HEK293 (cell line): ENCODE measurements at regions not wholly inside any gene's neighbourhood (a gene's known extent, or its start where the extent isn't known, plus 50 kb on each side); places are given as distances from the start of the nearest gene placed in this dataset.

Experiments used
- CTCF ChIA-PET: fragments of 350-600 bp; formaldehyde crosslinking; extraction: SDS; loops from one replicate; lab custom pipeline; 2021; ENCODE audit warnings: antibody characterized with exemption; lab: Yijun Ruan, JAX
- POLR2A ChIA-PET: fragments of 300-600 bp; formaldehyde crosslinking; extraction: SDS; loops from one replicate; lab custom pipeline; 2020; ENCODE audit warnings: antibody characterized with exemption, inconsistent platforms; lab: Yijun Ruan, JAX
- H3K27ac ChIP-seq: fragments of 200-500 bp; sonication (Bioruptor generic); 2 replicates; pipeline ENCODE4 v1.5.1; 2014; ENCODE audit warnings: low read depth, low read length, control low read depth, inconsistent platforms; ENCODE audit errors: extremely low read depth
- H3K36me3 ChIP-seq, 2 experiments: fragments of 200-500 bp in 1 of 2; sonication (Bioruptor generic) in 1 of 2; 1 replicate in 1 of 2; 2 replicates in 1 of 2; pipeline ENCODE4 v1.5.1; 2014 to 2017; ENCODE audit warnings: inconsistent platforms in 2 of 2, low read length in 2 of 2; ENCODE audit not compliant: control insufficient read depth in 2 of 2, insufficient read depth in 1 of 2
- H3K4me1 ChIP-seq: fragments of 200-500 bp; sonication (Bioruptor generic); 2 replicates; pipeline ENCODE4 v1.5.1; 2014; ENCODE audit warnings: mild to moderate bottlenecking, low read length, inconsistent platforms; ENCODE audit not compliant: control insufficient read depth, insufficient read depth
- H3K4me3 ChIP-seq: 2 replicates; pipeline ENCODE4 v1.5.1; 2011; ENCODE audit warnings: low read depth, mild to moderate bottlenecking, control low read depth, low read length, moderate library complexity
- H3K9me3 ChIP-seq: fragments of 200-500 bp; sonication (Bioruptor generic); 2 replicates; pipeline ENCODE4 v1.5.1; 2014; ENCODE audit warnings: low read depth, low read length, inconsistent platforms; ENCODE audit not compliant: control insufficient read depth, insufficient read depth
- ZBTB17 ChIP-seq: fragments of 450-650 bp; formaldehyde crosslinking; IDR thresholded peaks from 2 replicates; pipeline ENCODE4 v1.5.1; 2016; ENCODE audit warnings: missing biosample characterization, missing genetic modification characterization
- ZFHX2 ChIP-seq: fragments of 450-650 bp; formaldehyde crosslinking; conservative IDR thresholded peaks from 2 replicates; pipeline ENCODE4 v1.5.1; 2016; ENCODE audit warnings: missing biosample characterization, missing genetic modification characterization
- ZFP41 ChIP-seq: fragments of 450-650 bp; formaldehyde crosslinking; IDR thresholded peaks from 2 replicates; pipeline ENCODE4 v1.5.1; 2016; ENCODE audit warnings: missing biosample characterization, missing genetic modification characterization, borderline replicate concordance
- ZFP69B ChIP-seq: fragments of 450-650 bp; formaldehyde crosslinking; IDR thresholded peaks from 2 replicates; pipeline ENCODE4 v1.5.1; 2016; ENCODE audit warnings: missing biosample characterization, missing genetic modification characterization
- ZNF132 ChIP-seq: fragments of 450-650 bp; formaldehyde crosslinking; IDR thresholded peaks from 2 replicates; pipeline ENCODE4 v1.5.1; 2017; ENCODE audit warnings: missing biosample characterization, missing genetic modification characterization, borderline replicate concordance
- ZNF184 ChIP-seq: fragments of 450-650 bp; IDR thresholded peaks from 2 replicates; pipeline ENCODE4 v1.5.1; 2018; ENCODE audit warnings: missing biosample characterization, mild to moderate bottlenecking, missing genetic modification characterization
- ZNF2 ChIP-seq: fragments of 450-650 bp; formaldehyde crosslinking; IDR thresholded peaks from 2 replicates; pipeline ENCODE4 v1.5.1; 2016; ENCODE audit warnings: missing biosample characterization, missing genetic modification characterization
- ZNF302 ChIP-seq: fragments of 450-650 bp; formaldehyde crosslinking; IDR thresholded peaks from 2 replicates; pipeline ENCODE4 v1.5.1; 2016; ENCODE audit warnings: missing biosample characterization, missing genetic modification characterization, low read depth
- ZNF341 ChIP-seq: fragments of 450-650 bp; formaldehyde crosslinking; IDR thresholded peaks from 2 replicates; pipeline ENCODE4; 2016; ENCODE audit warnings: low read depth, missing biosample characterization, missing genetic modification characterization
- ZNF391 ChIP-seq: fragments of 450-650 bp; formaldehyde crosslinking; IDR thresholded peaks from 2 replicates; pipeline ENCODE4 v1.5.1; 2016; ENCODE audit warnings: low read depth, missing biosample characterization, missing genetic modification characterization, borderline replicate concordance
- ZNF501 ChIP-seq: fragments of 450-650 bp; formaldehyde crosslinking; IDR thresholded peaks from 2 replicates; pipeline ENCODE4 v1.5.1; 2016; ENCODE audit warnings: missing biosample characterization, missing genetic modification characterization
- ZNF571 ChIP-seq: fragments of 450-650 bp; formaldehyde crosslinking; IDR thresholded peaks from 2 replicates; pipeline ENCODE4 v1.5.0; 2017; ENCODE audit warnings: missing biosample characterization, missing genetic modification characterization
- ZNF660 ChIP-seq: fragments of 450-650 bp; IDR thresholded peaks from 2 replicates; pipeline ENCODE4 v1.5.1; 2018; ENCODE audit warnings: missing biosample characterization, mild to moderate bottlenecking, missing genetic modification characterization
- ZNF777 ChIP-seq: fragments of 450-650 bp; formaldehyde crosslinking; IDR thresholded peaks from 2 replicates; pipeline ENCODE4 v1.5.1; 2017; ENCODE audit warnings: missing biosample characterization, missing genetic modification characterization, borderline replicate concordance
- ZNF785 ChIP-seq: fragments of 450-650 bp; formaldehyde crosslinking; IDR thresholded peaks from 2 replicates; pipeline ENCODE4 v1.5.1; 2016; ENCODE audit warnings: missing biosample characterization, missing genetic modification characterization
- ZXDB ChIP-seq: fragments of 450-650 bp; formaldehyde crosslinking; IDR thresholded peaks from 2 replicates; pipeline ENCODE4 v1.5.1; 2016; ENCODE audit warnings: missing biosample characterization, missing genetic modification characterization
- TF ChIP-seq, protein P1 (sequence below): fragments of 450-650 bp; formaldehyde crosslinking; IDR thresholded peaks from 2 replicates; pipeline ENCODE4 v1.5.1; 2016; ENCODE audit warnings: missing biosample characterization, missing genetic modification characterization
- TF ChIP-seq, protein P2 (sequence below): fragments of 450-650 bp; formaldehyde crosslinking; IDR thresholded peaks from 2 replicates; pipeline ENCODE4 v1.5.1; 2016; ENCODE audit warnings: missing biosample characterization, missing genetic modification characterization
- TF ChIP-seq, protein P3 (sequence below): fragments of 450-650 bp; formaldehyde crosslinking; IDR thresholded peaks from 2 replicates; pipeline ENCODE4 v1.5.1; 2016; ENCODE audit warnings: missing biosample characterization, missing genetic modification characterization
- TF ChIP-seq, protein P4 (sequence below): fragments of 450-650 bp; formaldehyde crosslinking; IDR thresholded peaks from 2 replicates; pipeline ENCODE4 v1.5.1; 2016; ENCODE audit warnings: missing biosample characterization, missing genetic modification characterization
- TF ChIP-seq, protein P5 (sequence below): fragments of 450-650 bp; formaldehyde crosslinking; IDR thresholded peaks from 2 replicates; pipeline ENCODE4 v1.5.1; 2017; ENCODE audit warnings: missing biosample characterization, missing genetic modification characterization

DNA sequence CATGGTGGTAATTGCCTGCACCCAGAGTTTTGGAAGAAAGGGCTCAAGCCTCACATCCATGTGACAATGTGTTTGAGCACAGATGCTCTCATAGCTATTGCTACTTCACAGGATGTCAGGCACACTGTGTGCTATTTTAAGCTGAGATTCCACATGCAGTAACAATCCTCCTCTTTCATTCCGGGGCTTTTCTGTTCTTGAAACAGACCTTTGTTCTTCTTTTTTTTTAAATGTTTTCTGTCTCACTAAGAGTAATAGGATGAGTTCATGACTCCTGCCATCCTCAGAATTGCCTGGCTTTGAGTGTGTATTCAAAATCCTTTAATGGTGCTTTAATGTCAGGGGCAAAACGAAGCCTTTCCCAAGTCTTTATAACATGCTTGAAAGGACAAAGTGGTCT lies 198.9 kb downstream of the ABCC12 start:
- H3K36me3 ChIP-seq = no peaks in the 10 kb centered on the region
- TF ChIP-seq ZXDB (no peak), ZNF501 (tag by site-specific recombination) (no peak), ZNF660 (tag by site-specific recombination) (no peak), ZNF302 (tag by site-specific recombination) (no peak), ZNF2 (tag by site-specific recombination) (no peak), ZNF184 (no peak), ZNF391 (tag by site-specific recombination) (no peak), ZNF571 (tag by site-specific recombination) (no peak), ZFHX2 (tag by site-specific recombination) (no peak), ZBTB17 (no peak), ZNF132 (tag by site-specific recombination) (no peak), ZFP69B (tag by site-specific recombination) (no peak)
- TF ChIP-seq, protein P1, sequence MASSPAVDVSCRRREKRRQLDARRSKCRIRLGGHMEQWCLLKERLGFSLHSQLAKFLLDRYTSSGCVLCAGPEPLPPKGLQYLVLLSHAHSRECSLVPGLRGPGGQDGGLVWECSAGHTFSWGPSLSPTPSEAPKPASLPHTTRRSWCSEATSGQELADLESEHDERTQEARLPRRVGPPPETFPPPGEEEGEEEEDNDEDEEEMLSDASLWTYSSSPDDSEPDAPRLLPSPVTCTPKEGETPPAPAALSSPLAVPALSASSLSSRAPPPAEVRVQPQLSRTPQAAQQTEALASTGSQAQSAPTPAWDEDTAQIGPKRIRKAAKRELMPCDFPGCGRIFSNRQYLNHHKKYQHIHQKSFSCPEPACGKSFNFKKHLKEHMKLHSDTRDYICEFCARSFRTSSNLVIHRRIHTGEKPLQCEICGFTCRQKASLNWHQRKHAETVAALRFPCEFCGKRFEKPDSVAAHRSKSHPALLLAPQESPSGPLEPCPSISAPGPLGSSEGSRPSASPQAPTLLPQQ (tag by site-specific recombination) = no peak
- TF ChIP-seq, protein P2, sequence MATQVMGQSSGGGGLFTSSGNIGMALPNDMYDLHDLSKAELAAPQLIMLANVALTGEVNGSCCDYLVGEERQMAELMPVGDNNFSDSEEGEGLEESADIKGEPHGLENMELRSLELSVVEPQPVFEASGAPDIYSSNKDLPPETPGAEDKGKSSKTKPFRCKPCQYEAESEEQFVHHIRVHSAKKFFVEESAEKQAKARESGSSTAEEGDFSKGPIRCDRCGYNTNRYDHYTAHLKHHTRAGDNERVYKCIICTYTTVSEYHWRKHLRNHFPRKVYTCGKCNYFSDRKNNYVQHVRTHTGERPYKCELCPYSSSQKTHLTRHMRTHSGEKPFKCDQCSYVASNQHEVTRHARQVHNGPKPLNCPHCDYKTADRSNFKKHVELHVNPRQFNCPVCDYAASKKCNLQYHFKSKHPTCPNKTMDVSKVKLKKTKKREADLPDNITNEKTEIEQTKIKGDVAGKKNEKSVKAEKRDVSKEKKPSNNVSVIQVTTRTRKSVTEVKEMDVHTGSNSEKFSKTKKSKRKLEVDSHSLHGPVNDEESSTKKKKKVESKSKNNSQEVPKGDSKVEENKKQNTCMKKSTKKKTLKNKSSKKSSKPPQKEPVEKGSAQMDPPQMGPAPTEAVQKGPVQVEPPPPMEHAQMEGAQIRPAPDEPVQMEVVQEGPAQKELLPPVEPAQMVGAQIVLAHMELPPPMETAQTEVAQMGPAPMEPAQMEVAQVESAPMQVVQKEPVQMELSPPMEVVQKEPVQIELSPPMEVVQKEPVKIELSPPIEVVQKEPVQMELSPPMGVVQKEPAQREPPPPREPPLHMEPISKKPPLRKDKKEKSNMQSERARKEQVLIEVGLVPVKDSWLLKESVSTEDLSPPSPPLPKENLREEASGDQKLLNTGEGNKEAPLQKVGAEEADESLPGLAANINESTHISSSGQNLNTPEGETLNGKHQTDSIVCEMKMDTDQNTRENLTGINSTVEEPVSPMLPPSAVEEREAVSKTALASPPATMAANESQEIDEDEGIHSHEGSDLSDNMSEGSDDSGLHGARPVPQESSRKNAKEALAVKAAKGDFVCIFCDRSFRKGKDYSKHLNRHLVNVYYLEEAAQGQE (tag by site-specific recombination) = no peak
- TF ChIP-seq, protein P3, sequence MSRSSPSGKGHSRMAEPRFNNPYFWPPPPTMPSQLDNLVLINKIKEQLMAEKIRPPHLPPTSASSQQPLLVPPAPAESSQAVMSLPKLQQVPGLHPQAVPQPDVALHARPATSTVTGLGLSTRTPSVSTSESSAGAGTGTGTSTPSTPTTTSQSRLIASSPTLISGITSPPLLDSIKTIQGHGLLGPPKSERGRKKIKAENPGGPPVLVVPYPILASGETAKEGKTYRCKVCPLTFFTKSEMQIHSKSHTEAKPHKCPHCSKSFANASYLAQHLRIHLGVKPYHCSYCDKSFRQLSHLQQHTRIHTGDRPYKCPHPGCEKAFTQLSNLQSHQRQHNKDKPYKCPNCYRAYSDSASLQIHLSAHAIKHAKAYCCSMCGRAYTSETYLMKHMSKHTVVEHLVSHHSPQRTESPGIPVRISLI (tag by site-specific recombination) = no peak

DNA sequence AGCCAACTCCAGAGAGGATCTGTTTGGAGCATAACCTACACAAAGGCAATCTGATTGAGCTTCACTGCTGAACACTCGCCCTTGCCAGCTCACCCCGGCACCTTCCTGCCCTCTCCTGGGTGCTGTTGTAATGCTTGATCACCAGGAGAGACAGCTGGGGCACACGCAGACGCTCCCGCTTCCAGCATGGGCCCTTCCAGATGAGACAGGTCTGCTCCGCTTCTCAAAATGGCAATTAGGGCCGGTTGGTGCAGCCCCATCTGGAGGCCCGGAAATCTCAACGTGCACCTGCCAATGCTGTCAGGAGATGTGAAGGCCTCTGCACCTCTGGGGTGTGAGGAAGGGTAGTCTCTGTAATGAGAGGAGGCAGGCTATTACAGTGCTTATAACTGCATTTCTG lies 206.1 kb downstream of the ABCC12 start:
- no peak for TF ChIP-seq ZNF777 (tag by site-specific recombination)
- TF ChIP-seq, all 188 proteins: peak for 0
- Histone ChIP-seq H3K4me1 (no peaks in the 10 kb centered on the region), H3K36me3 (no peaks in the 10 kb centered on the region), H3K4me3 (no peak overlapping the region), H3K9me3 (no peaks in the 10 kb centered on the region), H3K27ac (no peak overlapping the region)
- ChIA-PET CTCF (no interaction called here), POLR2A (no interaction called here)

More for the DNA sequence above, 198.9 kb downstream of the ABCC12 start:
- POLR2A ChIA-PET = no interaction called here
- H3K4me1 ChIP-seq = no peaks in the 10 kb centered on the region
- no peak overlapping the region for H3K4me3 ChIP-seq
- no peak overlapping the region for H3K27ac ChIP-seq
- no peaks in the 10 kb centered on the region for H3K9me3 ChIP-seq
- CTCF ChIA-PET = interaction anchor here (0.5 kb wide), 1 partner anchor 1383 kb away, joined by 3 read pairs; no protein-coding TSS in a partner anchor

DNA sequence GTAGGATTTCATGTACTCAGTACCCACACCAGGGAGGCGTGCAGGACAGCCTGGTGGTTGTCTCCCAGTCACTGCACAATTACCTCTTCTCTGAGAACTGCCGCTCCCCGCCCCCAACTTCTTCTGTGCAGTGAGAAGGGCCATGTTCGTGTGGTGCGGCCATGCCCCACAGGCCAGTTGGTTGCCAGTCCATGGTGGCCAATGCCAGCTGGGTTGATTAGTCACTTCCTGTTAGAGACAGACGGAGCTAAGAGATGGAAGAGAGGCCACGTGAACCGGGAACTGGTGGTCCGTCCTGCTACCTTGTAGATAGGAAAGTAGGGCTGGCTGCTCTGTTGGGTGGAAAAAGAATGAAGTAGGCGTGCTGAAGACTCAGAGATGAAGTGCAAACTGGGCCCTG lies 206.5 kb downstream of the ABCC12 start:
- H3K9me3 ChIP-seq = no peaks in the 10 kb centered on the region
- no peak overlapping the region for H3K4me3 ChIP-seq
- ChIA-PET CTCF (interaction anchor here (0.5 kb wide), 1 partner anchor 216 kb away, joined by 3 read pairs; no protein-coding TSS in a partner anchor), POLR2A (no interaction called here)
- no peaks in the 10 kb centered on the region for H3K36me3 ChIP-seq
- H3K4me1 ChIP-seq = no peaks in the 10 kb centered on the region
- no peak overlapping the region for H3K27ac ChIP-seq
- TF ChIP-seq, protein P4, sequence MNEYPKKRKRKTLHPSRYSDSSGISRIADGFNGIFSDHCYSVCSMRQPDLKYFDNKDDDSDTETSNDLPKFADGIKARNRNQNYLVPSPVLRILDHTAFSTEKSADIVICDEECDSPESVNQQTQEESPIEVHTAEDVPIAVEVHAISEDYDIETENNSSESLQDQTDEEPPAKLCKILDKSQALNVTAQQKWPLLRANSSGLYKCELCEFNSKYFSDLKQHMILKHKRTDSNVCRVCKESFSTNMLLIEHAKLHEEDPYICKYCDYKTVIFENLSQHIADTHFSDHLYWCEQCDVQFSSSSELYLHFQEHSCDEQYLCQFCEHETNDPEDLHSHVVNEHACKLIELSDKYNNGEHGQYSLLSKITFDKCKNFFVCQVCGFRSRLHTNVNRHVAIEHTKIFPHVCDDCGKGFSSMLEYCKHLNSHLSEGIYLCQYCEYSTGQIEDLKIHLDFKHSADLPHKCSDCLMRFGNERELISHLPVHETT (tag by site-specific recombination) = no peak
- no peak for TF ChIP-seq ZFP41
- TF ChIP-seq, protein P5, sequence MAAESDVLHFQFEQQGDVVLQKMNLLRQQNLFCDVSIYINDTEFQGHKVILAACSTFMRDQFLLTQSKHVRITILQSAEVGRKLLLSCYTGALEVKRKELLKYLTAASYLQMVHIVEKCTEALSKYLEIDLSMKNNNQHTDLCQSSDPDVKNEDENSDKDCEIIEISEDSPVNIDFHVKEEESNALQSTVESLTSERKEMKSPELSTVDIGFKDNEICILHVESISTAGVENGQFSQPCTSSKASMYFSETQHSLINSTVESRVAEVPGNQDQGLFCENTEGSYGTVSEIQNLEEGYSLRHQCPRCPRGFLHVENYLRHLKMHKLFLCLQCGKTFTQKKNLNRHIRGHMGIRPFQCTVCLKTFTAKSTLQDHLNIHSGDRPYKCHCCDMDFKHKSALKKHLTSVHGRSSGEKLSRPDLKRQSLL = no peak
- no peak for TF ChIP-seq ZNF785
- no peak for TF ChIP-seq ZNF341 (tag by site-specific recombination)
- TF ChIP-seq ZFP69B (tag by site-specific recombination) = no peak
